Coronary artery (tissue), 2 donors: ENCODE measurements at regions not wholly inside any gene's neighbourhood (a gene's known extent, or its start where the extent isn't known, plus 50 kb on each side); places are given as distances from the start of the nearest gene placed in this dataset.

Experiments
- DNase-seq: peaks from one replicate; pipeline ENCODE4 v3.0.0-alpha.2; 2017; ENCODE audit warnings: low spot score
- H3K27ac ChIP-seq, 2 donors: fragments of 200-600 bp; sonication (generic); one replicate each; pipeline ENCODE4 v1.5.1; 2016 to 2019
- H3K4me3 ChIP-seq: fragments of 200-600 bp; sonication (generic); 2 replicates; pipeline ENCODE4 v1.5.1; 2016; ENCODE audit warnings: mild to moderate bottlenecking, moderate library complexity
- CTCF ChIP-seq: fragments of 200-600 bp; sonication (generic); IDR thresholded peaks from one replicate; pipeline ENCODE4 v1.5.1; 2019; ENCODE audit warnings: antibody characterized with exemption

GRCh38 chr11:134470238-134470637 is 58.2 kb upstream of the B3GAT1 start:
- no peak for DNase-seq
- H3K4me3 ChIP-seq, result no peak overlapping the region
- no peak for TF ChIP-seq CTCF
- H3K27ac ChIP-seq, result no peak overlapping the region

- no peak overlapping the region for H3K27ac ChIP-seq
- DNase-seq, result no peak
- TF ChIP-seq CTCF, result no peak
- H3K4me3 ChIP-seq, result no peak overlapping the region
Measured at GRCh38 chr11:134469627-134470026, 57.6 kb upstream of the B3GAT1 start.

- H3K4me3 ChIP-seq, result no peak overlapping the region
- DNase-seq, result no peak
- TF ChIP-seq CTCF, result no peak
- no peak overlapping the region for H3K27ac ChIP-seq
Measured at GRCh38 chr11:134468796-134469195, 56.8 kb upstream of the B3GAT1 start.

GRCh38 chr11:134468081-134468668 is 56.1 kb upstream of the B3GAT1 start:
- Histone ChIP-seq H3K4me3 (no peak overlapping the region), H3K27ac (no peak overlapping the region)
- no peak for TF ChIP-seq CTCF
- DNase-seq, result no peak

GRCh38 chr11:134466610-134467567 is 54.8 kb upstream of the B3GAT1 start:
- Histone ChIP-seq H3K27ac (no peak overlapping the region), H3K4me3 (no peak overlapping the region)
- DNase-seq, result no peak
- TF ChIP-seq CTCF, result no peak

GRCh38 chr11:134466156-134466555 is 54.1 kb upstream of the B3GAT1 start:
- DNase-seq, result no peak
- H3K27ac ChIP-seq, result no peak overlapping the region
- no peak for TF ChIP-seq CTCF
- H3K4me3 ChIP-seq, result no peak overlapping the region
